ENCODE measurements at regions not wholly inside any gene's neighbourhood (a gene's known extent, or its start where the extent isn't known, plus 50 kb on each side); places are given as distances from the start of the nearest gene placed in this dataset.

- no peak for FAIRE-seq
- no peak for ATAC-seq
- intact Hi-C loops (cut with micrococcal nuclease), result no loop called here
- Histone ChIP-seq H3K4me3 (no peak overlapping the region), H3K9ac (ENCODE audit: insufficient read depth in 1 of 2, low read depth in 2 of 2, low read length in 2 of 2) (no peak overlapping the region), H3K9me1 (ENCODE audit: control insufficient read depth, insufficient read depth, low read length) (no peaks in the 10 kb centered on the region), H3K79me2 (ENCODE audit: control insufficient read depth, insufficient read depth, low read length) (no peaks in the 10 kb centered on the region), H3K27me3 (ENCODE audit: control insufficient read depth in 2 of 2, insufficient read depth in 2 of 2, low read length in 2 of 2) (no peaks in the 10 kb centered on the region), H2AFZ (ENCODE audit: low read depth, low read length) (no peak overlapping the region), H3K4me1 (replicated peaks in 1 of 2; ENCODE audit: control insufficient read depth in 2 of 2, insufficient read depth in 2 of 2, low read length in 2 of 2) (no peaks in the 10 kb centered on the region), H3K9me3 (replicated peaks; ENCODE audit: control insufficient read depth, insufficient read depth, low read depth, low read length) (no peaks in the 10 kb centered on the region), H3K27ac (ENCODE audit: extremely low read depth, low read depth, low read length) (no peak overlapping the region), H4K20me1 (replicated peaks; ENCODE audit: control insufficient read depth, insufficient read depth, low read length) (no peaks in the 10 kb centered on the region), H3K36me3 (ENCODE audit: control insufficient read depth, insufficient read depth, low read length) (no peaks in the 10 kb centered on the region), H3K4me2 (ENCODE audit: insufficient read depth, low read length) (no peak overlapping the region)
- TF ChIP-seq RB1 (IDR thresholded peaks at IDR 0.05; ENCODE audit: low read depth), result no peak
- TF ChIP-seq POLR2B (IDR thresholded peaks at IDR 0.05; ENCODE audit: low read depth, partially characterized antibody), result no peak
- no peak for TF ChIP-seq CHAMP1 (IDR thresholded peaks at IDR 0.05)
- no peak for TF ChIP-seq ERF (CRISPR knock-in tag; IDR thresholded peaks at IDR 0.05)
- TF ChIP-seq HMGN3 (IDR thresholded peaks at IDR 0.05; ENCODE audit: borderline replicate concordance, extremely low read depth, insufficient read length, low read depth, low read length), result no peak
- ChIA-PET POLR2A (no interaction called here), CTCF (ENCODE audit: low intra/inter-chr PET ratio) (no interaction called here)
- in situ Hi-C loops (cut with MboI), result no loop called here
- no TSS peak for BruUV-seq (replicated peaks)
- no peak for DNase-seq (ENCODE audit: extremely low read depth in 1 of 4, low spot score in 3 of 4)
Measured at GRCh38 chr2:220963076-220963475, 609.0 kb downstream of the EPHA4 start.

Measured in K562 (cell line).